Heart left ventricle (tissue), 13 donors: ENCODE measurements at regions not wholly inside any gene's neighbourhood (a gene's known extent, or its start where the extent isn't known, plus 50 kb on each side); places are given as distances from the start of the nearest gene placed in this dataset.

ENCODE experiments used
- CTCF ChIP-seq, 12 donors: fragments of 200-600 bp; sonication (generic) in 4 of 12; IDR thresholded peaks; one replicate each; pipeline versions ENCODE4 v1.5.0 to v1.8.0; 2018 to 2022; ENCODE audit warnings: antibody characterized with exemption in 12 of 12, mild to moderate bottlenecking in 5 of 12
- POLR2A ChIP-seq, 2 donors: fragments of 450-650 bp; IDR thresholded peaks; one replicate each; pipeline ENCODE4 v1.6.1; 2017; ENCODE audit warnings: antibody characterized with exemption in 2 of 2, mild to moderate bottlenecking in 2 of 2, moderate library complexity in 2 of 2
- donor health status: ischemic (EF 13 %, LVEDD 7.1; RV severe dilation, severe dysfunction).
- donor health status: DM: no; HTN: yes; CAD: no.
- donor health status: DM: no; HTN: no; CAD: no.
- donor health status: ischemic (EF 25% LVEDD 6.9; RV normal size, moderate dysfunction).
- donor health status: ischemic (EF 25% LVEDD 5.7; RV mildly dilated, moderate dysfunction).
- donor health status: ischemic (EF 35%, LVEDD 5.7; RV mildly dilated, moderate dysfunction).
- donor health status: nonischemic (EF 11% LVEDD 7.7; RV severe dilation, severe dysfunction).
- donor health status: DM: yes; HTN: yes; CAD: no.
- donor health status: PGD.
- donor health status: ischemic (EF 29% LVEDD 5.4; RV normal size, mild dysfunction).
- donor health status: nonischemic (EF 23%, LVEDD 6.1; RV moderate dilation, normal function).

DNA sequence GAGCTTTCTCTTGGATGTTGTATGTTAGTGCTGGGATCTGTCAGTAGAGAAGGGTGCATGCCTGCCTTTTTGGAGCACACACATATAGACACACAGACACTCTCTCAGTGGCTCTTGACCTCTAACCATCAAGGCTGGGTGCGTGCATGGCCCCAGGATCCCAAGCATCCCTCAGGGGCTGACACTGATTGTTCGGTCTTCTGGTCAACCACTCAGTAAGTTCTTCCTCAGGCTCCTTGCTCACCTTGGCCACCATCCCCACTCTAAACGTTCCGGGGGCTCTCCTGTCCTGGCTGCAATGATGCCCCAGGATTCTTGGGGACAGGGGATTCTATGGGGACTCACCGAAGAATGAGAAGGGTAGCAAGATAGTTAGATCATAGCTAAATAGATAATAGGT, 179.6 kb downstream of the SHOX start:
- TF ChIP-seq CTCF (IDR thresholded peaks at IDR 0.05), result no peak
- TF ChIP-seq POLR2A (IDR thresholded peaks at IDR 0.05), result no peak
